ENCODE measurements at regions not wholly inside any gene's neighbourhood (a gene's known extent, or its start where the extent isn't known, plus 50 kb on each side); places are given as distances from the start of the nearest gene placed in this dataset.

- TF ChIP-seq REST (IDR thresholded peaks at IDR 0.05; ENCODE audit: borderline replicate concordance): no peak
- no peak for TF ChIP-seq TAF1 (IDR thresholded peaks at IDR 0.05; ENCODE audit: low read depth)
- no peak for TF ChIP-seq CTCF (IDR thresholded peaks at IDR 0.05; ENCODE audit: poor library complexity, severe bottlenecking)
- no peak for TF ChIP-seq RAD21 (conservative IDR thresholded peaks at IDR 0.05)
- TF ChIP-seq EP300 (conservative IDR thresholded peaks at IDR 0.05; ENCODE audit: poor library complexity, severe bottlenecking): no peak
- no peak for TF ChIP-seq MXI1 (conservative IDR thresholded peaks at IDR 0.05; ENCODE audit: poor library complexity, severe bottlenecking)
- TF ChIP-seq EZH2 (IDR thresholded peaks at IDR 0.05; ENCODE audit: borderline replicate concordance, insufficient read depth, low read length, poor library complexity, severe bottlenecking): no peak
- TF ChIP-seq POLR2AphosphoS5 (IDR thresholded peaks at IDR 0.05): no peak
- no peak for TF ChIP-seq SMC3 (conservative IDR thresholded peaks at IDR 0.05; ENCODE audit: poor library complexity)
- Histone ChIP-seq H3K9me2 (ENCODE audit: insufficient read depth, low read length) (no peaks in the 10 kb centered on the region), H3K27me3 (ENCODE audit: insufficient read depth, low read depth, low read length) (no peaks in the 10 kb centered on the region)
Observed at GRCh38 chr11:127962416-127962815, 624.9 kb downstream of the ETS1 start.

GRCh38 chr11:127950162-127950561, 637.2 kb downstream of the ETS1 start:
- H4K20me1 ChIP-seq (ENCODE audit: insufficient read depth): no peaks in the 10 kb centered on the region
- H3K79me2 ChIP-seq (replicated peaks; ENCODE audit: insufficient read depth, low read length): no peaks in the 10 kb centered on the region
- H3K9me2 ChIP-seq (ENCODE audit: insufficient read depth, low read length): no peaks in the 10 kb centered on the region
- H3K9me3 ChIP-seq (ENCODE audit: low read length): no peaks in the 10 kb centered on the region
- H3K9ac ChIP-seq (ENCODE audit: low read length): no peak overlapping the region
- no peaks in the 10 kb centered on the region for H3K36me3 ChIP-seq (ENCODE audit: insufficient read depth, low read length)
- H3K27me3 ChIP-seq (ENCODE audit: insufficient read depth, low read depth, low read length): no peaks in the 10 kb centered on the region
- no peak overlapping the region for H3K4me3 ChIP-seq (ENCODE audit: low read length)
- H3F3A ChIP-seq (ENCODE audit: insufficient read depth, low read length, poor library complexity, severe bottlenecking): no peaks in the 10 kb centered on the region
- H3K4me2 ChIP-seq (ENCODE audit: low read length): no peak overlapping the region
- H2AFZ ChIP-seq (ENCODE audit: low read depth, low read length): no peak overlapping the region
- H3K27ac ChIP-seq (ENCODE audit: low read length): no peak overlapping the region
- TF ChIP-seq MXI1 (conservative IDR thresholded peaks at IDR 0.05; ENCODE audit: poor library complexity, severe bottlenecking) (no peak), EP300 (conservative IDR thresholded peaks at IDR 0.05; ENCODE audit: poor library complexity, severe bottlenecking) (no peak), REST (IDR thresholded peaks at IDR 0.05; ENCODE audit: borderline replicate concordance) (no peak), CTCF (IDR thresholded peaks at IDR 0.05; ENCODE audit: poor library complexity, severe bottlenecking) (no peak), SMC3 (conservative IDR thresholded peaks at IDR 0.05; ENCODE audit: poor library complexity) (no peak), EZH2 (IDR thresholded peaks at IDR 0.05; ENCODE audit: borderline replicate concordance, insufficient read depth, low read length, poor library complexity, severe bottlenecking) (no peak), POLR2AphosphoS5 (IDR thresholded peaks at IDR 0.05) (no peak), RAD21 (conservative IDR thresholded peaks at IDR 0.05) (no peak)

More at GRCh38 chr11:127962416-127962815, 624.9 kb downstream of the ETS1 start:
- no peaks in the 10 kb centered on the region for H3K79me2 ChIP-seq (replicated peaks; ENCODE audit: insufficient read depth, low read length)
- no peaks in the 10 kb centered on the region for H3F3A ChIP-seq (ENCODE audit: insufficient read depth, low read length, poor library complexity, severe bottlenecking)
- no peaks in the 10 kb centered on the region for H4K20me1 ChIP-seq (ENCODE audit: insufficient read depth)
- H3K9ac ChIP-seq (ENCODE audit: low read length): no peak overlapping the region
- H3K9me3 ChIP-seq (ENCODE audit: low read length): no peaks in the 10 kb centered on the region
- no peak overlapping the region for H3K4me2 ChIP-seq (ENCODE audit: low read length)
- no peaks in the 10 kb centered on the region for H3K36me3 ChIP-seq (ENCODE audit: insufficient read depth, low read length)
- no peak overlapping the region for H3K27ac ChIP-seq (ENCODE audit: low read length)
- no peak overlapping the region for H2AFZ ChIP-seq (ENCODE audit: low read depth, low read length)
- H3K4me3 ChIP-seq (ENCODE audit: low read length): no peak overlapping the region
